Spleen (tissue), 7 donors: ENCODE measurements at regions not wholly inside any gene's neighbourhood (a gene's known extent, or its start where the extent isn't known, plus 50 kb on each side); places are given as distances from the start of the nearest gene placed in this dataset.

Experiments used
- POLR2AphosphoS5 ChIP-seq, 3 donors: sonication (generic); formaldehyde crosslinking; IDR thresholded peaks; one replicate each; pipeline ENCODE4 v1.5.1; 2017; ENCODE audit warnings: antibody characterized with exemption in 3 of 3
- TF ChIP-seq, protein P1 (sequence below), 11 experiments: fragments of 200-600 bp in 7 of 11; fragments of 450-650 bp in 4 of 11; sonication (generic) in 4 of 11; IDR thresholded peaks in 8 of 11; conservative IDR thresholded peaks in 3 of 11; 1 replicate in 7 of 11; 2 replicates in 4 of 11; pipeline versions ENCODE4 v1.4.0 to v1.8.0; 2016 to 2021; ENCODE audit warnings: antibody characterized with exemption in 11 of 11, inconsistent platforms in 4 of 11, mild to moderate bottlenecking in 1 of 11
- donor health status: DM: no; HTN: no; CAD: no; lungs with moderate emphysema.
- donor health status: DM: no; HTN: no; CAD: no.
- donor health status: DM: no; HTN: no; CAD: no.

DNA sequence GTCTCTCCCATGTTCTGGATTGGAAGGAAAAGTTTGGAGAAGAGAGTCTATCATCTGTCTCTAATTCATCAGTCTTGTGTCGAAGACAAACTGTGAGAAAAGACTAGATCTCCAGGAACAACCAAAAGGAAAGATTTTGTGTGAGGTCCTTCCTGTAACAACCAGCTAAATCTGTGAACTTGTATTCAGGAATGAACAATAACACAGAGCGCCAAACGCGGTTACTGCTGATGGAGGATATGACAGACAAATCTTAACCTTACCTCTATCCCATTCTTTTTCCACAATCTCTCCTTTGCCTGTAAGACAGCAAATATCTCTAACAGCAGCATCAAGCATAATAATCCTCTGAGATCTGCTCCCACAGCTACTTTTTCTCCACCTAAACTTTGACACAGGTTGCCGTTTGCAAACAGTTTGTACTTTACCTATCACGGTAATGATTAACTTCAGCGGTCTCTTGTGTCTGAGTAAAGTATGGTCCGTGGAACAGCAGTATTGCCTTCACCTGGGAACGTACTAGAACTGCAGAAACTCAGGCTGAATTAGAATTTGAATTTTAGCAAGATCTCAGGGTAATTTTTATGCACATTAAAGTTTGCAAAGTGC, 387.6 kb downstream of the ELAVL2 start:
- no peak for TF ChIP-seq POLR2AphosphoS5 (IDR thresholded peaks at IDR 0.05)
- TF ChIP-seq, protein P1, sequence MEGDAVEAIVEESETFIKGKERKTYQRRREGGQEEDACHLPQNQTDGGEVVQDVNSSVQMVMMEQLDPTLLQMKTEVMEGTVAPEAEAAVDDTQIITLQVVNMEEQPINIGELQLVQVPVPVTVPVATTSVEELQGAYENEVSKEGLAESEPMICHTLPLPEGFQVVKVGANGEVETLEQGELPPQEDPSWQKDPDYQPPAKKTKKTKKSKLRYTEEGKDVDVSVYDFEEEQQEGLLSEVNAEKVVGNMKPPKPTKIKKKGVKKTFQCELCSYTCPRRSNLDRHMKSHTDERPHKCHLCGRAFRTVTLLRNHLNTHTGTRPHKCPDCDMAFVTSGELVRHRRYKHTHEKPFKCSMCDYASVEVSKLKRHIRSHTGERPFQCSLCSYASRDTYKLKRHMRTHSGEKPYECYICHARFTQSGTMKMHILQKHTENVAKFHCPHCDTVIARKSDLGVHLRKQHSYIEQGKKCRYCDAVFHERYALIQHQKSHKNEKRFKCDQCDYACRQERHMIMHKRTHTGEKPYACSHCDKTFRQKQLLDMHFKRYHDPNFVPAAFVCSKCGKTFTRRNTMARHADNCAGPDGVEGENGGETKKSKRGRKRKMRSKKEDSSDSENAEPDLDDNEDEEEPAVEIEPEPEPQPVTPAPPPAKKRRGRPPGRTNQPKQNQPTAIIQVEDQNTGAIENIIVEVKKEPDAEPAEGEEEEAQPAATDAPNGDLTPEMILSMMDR (IDR thresholded peaks at IDR 0.05 in 8 of 11, conservative IDR thresholded peaks at IDR 0.05 in 3 of 11), result no peak
